ENCODE measurements at regions not wholly inside any gene's neighbourhood (a gene's known extent, or its start where the extent isn't known, plus 50 kb on each side); places are given as distances from the start of the nearest gene placed in this dataset.

DNA sequence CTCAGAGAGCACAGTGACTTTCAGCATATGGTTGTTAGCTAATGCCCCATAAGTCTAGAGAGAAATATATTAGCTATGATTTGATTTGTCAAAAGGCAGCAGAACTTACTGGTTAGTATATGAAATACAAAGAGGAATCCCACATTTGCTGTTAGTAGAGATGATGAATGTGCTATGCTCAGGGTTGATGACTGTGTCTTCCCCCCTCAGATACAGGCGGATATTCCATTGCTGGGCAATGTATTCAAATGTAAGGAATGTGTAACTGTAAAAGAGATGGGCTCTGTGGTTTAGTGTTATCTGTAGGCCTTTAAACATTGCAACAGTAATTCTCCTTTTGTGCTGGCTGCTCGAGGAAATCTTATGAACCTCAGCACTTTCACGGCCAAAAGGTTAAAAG, 528.9 kb upstream of the ARX start:
- H3K36me3 ChIP-seq (ENCODE audit: control insufficient read depth in 2 of 2, insufficient read depth in 1 of 2, low read length in 2 of 2): no peaks in the 10 kb centered on the region
- CTCF ChIA-PET: no interaction called here
- H3K9me3 ChIP-seq (ENCODE audit: control insufficient read depth, insufficient read depth, low read depth, low read length): no peaks in the 10 kb centered on the region
- H3K27ac ChIP-seq (ENCODE audit: extremely low read depth, low read depth, low read length): no peak overlapping the region
- H3K4me1 ChIP-seq (ENCODE audit: control insufficient read depth, insufficient read depth, low read length): no peaks in the 10 kb centered on the region
- H3K4me3 ChIP-seq (ENCODE audit: low read depth, low read length): no peak overlapping the region
- POLR2A ChIA-PET: no interaction called here
- no peak for TF ChIP-seq ZNF549 (tag by site-specific recombination; IDR thresholded peaks at IDR 0.05)
- no peak for TF ChIP-seq ZNF239 (tag by site-specific recombination; IDR thresholded peaks at IDR 0.05)
- TF ChIP-seq ZNF416 (tag by site-specific recombination; IDR thresholded peaks at IDR 0.05): no peak
- TF ChIP-seq, protein P1, sequence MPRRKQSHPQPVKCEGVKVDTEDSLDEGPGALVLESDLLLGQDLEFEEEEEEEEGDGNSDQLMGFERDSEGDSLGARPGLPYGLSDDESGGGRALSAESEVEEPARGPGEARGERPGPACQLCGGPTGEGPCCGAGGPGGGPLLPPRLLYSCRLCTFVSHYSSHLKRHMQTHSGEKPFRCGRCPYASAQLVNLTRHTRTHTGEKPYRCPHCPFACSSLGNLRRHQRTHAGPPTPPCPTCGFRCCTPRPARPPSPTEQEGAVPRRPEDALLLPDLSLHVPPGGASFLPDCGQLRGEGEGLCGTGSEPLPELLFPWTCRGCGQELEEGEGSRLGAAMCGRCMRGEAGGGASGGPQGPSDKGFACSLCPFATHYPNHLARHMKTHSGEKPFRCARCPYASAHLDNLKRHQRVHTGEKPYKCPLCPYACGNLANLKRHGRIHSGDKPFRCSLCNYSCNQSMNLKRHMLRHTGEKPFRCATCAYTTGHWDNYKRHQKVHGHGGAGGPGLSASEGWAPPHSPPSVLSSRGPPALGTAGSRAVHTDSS (tag by site-specific recombination; IDR thresholded peaks at IDR 0.05): no peak
- TF ChIP-seq, protein P2, sequence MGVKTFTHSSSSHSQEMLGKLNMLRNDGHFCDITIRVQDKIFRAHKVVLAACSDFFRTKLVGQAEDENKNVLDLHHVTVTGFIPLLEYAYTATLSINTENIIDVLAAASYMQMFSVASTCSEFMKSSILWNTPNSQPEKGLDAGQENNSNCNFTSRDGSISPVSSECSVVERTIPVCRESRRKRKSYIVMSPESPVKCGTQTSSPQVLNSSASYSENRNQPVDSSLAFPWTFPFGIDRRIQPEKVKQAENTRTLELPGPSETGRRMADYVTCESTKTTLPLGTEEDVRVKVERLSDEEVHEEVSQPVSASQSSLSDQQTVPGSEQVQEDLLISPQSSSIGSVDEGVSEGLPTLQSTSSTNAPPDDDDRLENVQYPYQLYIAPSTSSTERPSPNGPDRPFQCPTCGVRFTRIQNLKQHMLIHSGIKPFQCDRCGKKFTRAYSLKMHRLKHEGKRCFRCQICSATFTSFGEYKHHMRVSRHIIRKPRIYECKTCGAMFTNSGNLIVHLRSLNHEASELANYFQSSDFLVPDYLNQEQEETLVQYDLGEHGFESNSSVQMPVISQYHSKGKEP (tag by site-specific recombination; IDR thresholded peaks at IDR 0.05): no peak
- TF ChIP-seq SP2 (tag by site-specific recombination; IDR thresholded peaks at IDR 0.05): no peak
- TF ChIP-seq ZNF558 (tag by site-specific recombination; IDR thresholded peaks at IDR 0.05): no peak
- no peak for TF ChIP-seq ZBTB8A (tag by site-specific recombination; IDR thresholded peaks at IDR 0.05)
- TF ChIP-seq, protein P3, sequence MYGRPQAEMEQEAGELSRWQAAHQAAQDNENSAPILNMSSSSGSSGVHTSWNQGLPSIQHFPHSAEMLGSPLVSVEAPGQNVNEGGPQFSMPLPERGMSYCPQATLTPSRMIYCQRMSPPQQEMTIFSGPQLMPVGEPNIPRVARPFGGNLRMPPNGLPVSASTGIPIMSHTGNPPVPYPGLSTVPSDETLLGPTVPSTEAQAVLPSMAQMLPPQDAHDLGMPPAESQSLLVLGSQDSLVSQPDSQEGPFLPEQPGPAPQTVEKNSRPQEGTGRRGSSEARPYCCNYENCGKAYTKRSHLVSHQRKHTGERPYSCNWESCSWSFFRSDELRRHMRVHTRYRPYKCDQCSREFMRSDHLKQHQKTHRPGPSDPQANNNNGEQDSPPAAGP (tag by site-specific recombination; IDR thresholded peaks at IDR 0.05): no peak
- TF ChIP-seq ZNF48 (tag by site-specific recombination; IDR thresholded peaks at IDR 0.05): no peak
- TF ChIP-seq, protein P4, sequence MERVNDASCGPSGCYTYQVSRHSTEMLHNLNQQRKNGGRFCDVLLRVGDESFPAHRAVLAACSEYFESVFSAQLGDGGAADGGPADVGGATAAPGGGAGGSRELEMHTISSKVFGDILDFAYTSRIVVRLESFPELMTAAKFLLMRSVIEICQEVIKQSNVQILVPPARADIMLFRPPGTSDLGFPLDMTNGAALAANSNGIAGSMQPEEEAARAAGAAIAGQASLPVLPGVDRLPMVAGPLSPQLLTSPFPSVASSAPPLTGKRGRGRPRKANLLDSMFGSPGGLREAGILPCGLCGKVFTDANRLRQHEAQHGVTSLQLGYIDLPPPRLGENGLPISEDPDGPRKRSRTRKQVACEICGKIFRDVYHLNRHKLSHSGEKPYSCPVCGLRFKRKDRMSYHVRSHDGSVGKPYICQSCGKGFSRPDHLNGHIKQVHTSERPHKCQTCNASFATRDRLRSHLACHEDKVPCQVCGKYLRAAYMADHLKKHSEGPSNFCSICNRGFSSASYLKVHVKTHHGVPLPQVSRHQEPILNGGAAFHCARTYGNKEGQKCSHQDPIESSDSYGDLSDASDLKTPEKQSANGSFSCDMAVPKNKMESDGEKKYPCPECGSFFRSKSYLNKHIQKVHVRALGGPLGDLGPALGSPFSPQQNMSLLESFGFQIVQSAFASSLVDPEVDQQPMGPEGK (tag by site-specific recombination; IDR thresholded peaks at IDR 0.05): no peak
- TF ChIP-seq ZNF112 (tag by site-specific recombination; IDR thresholded peaks at IDR 0.05): no peak
- TF ChIP-seq ZBTB17 (tag by site-specific recombination; IDR thresholded peaks at IDR 0.05): no peak
- TF ChIP-seq, protein P5, sequence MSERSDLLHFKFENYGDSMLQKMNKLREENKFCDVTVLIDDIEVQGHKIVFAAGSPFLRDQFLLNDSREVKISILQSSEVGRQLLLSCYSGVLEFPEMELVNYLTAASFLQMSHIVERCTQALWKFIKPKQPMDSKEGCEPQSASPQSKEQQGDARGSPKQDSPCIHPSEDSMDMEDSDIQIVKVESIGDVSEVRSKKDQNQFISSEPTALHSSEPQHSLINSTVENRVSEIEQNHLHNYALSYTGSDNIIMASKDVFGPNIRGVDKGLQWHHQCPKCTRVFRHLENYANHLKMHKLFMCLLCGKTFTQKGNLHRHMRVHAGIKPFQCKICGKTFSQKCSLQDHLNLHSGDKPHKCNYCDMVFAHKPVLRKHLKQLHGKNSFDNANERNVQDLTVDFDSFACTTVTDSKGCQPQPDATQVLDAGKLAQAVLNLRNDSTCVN (tag by site-specific recombination; optimal IDR thresholded peaks at IDR 0.05): no peak
- TF ChIP-seq EGR2 (tag by site-specific recombination; IDR thresholded peaks at IDR 0.05; ENCODE audit: low read depth): no peak
- no peak for TF ChIP-seq ZNF391 (tag by site-specific recombination; IDR thresholded peaks at IDR 0.05; ENCODE audit: borderline replicate concordance, low read depth)
- TF ChIP-seq ZFP41 (tag by site-specific recombination; IDR thresholded peaks at IDR 0.05; ENCODE audit: borderline replicate concordance): no peak
- TF ChIP-seq ZNF354C (tag by site-specific recombination; IDR thresholded peaks at IDR 0.05; ENCODE audit: borderline replicate concordance, low read depth): no peak

DNA sequence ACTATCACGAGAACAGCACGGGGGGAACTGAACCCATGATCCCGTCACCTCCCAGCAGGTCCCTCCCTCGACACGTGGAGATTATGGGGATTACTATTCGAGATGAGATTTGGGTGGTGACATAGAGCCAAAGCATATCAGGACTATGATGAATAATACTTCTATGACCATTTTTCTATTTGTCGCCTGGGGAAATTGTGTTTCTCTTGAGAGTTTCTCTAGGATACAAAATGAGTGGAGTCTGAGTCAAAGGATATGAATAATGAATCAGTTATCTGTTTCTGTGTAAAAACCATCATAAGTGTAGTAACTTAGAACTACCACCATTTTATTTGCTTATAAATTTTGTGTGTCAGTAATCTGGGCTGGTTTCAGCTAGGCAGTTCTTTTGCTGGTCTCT, 533.0 kb upstream of the ARX start:
- ChIA-PET CTCF (no interaction called here), POLR2A (no interaction called here)
- no peak overlapping the region for H3K27ac ChIP-seq (ENCODE audit: extremely low read depth, low read depth, low read length)
- H3K4me3 ChIP-seq (ENCODE audit: low read depth, low read length): no peak overlapping the region
- no peaks in the 10 kb centered on the region for H3K9me3 ChIP-seq (ENCODE audit: control insufficient read depth, insufficient read depth, low read depth, low read length)
- no peaks in the 10 kb centered on the region; the same call in 1 of the 2 replicates for H3K4me1 ChIP-seq (ENCODE audit: control insufficient read depth, insufficient read depth, low read length)
- no peaks in the 10 kb centered on the region for H3K36me3 ChIP-seq (ENCODE audit: control insufficient read depth in 2 of 2, insufficient read depth in 1 of 2, low read length in 2 of 2)
- TF ChIP-seq ZNF600 (tag by site-specific recombination; IDR thresholded peaks at IDR 0.05) (no peak), ZNF221 (tag by site-specific recombination; IDR thresholded peaks at IDR 0.05; ENCODE audit: borderline replicate concordance) (no peak), ZNF501 (tag by site-specific recombination; IDR thresholded peaks at IDR 0.05) (no peak)

Measured in HEK293 (cell line).